ENCODE measurements at regions not wholly inside any gene's neighbourhood (a gene's known extent, or its start where the extent isn't known, plus 50 kb on each side); places are given as distances from the start of the nearest gene placed in this dataset.
A peak's percentile ranks its signal among the peaks of the same experiment; 100 is the strongest.

DNA sequence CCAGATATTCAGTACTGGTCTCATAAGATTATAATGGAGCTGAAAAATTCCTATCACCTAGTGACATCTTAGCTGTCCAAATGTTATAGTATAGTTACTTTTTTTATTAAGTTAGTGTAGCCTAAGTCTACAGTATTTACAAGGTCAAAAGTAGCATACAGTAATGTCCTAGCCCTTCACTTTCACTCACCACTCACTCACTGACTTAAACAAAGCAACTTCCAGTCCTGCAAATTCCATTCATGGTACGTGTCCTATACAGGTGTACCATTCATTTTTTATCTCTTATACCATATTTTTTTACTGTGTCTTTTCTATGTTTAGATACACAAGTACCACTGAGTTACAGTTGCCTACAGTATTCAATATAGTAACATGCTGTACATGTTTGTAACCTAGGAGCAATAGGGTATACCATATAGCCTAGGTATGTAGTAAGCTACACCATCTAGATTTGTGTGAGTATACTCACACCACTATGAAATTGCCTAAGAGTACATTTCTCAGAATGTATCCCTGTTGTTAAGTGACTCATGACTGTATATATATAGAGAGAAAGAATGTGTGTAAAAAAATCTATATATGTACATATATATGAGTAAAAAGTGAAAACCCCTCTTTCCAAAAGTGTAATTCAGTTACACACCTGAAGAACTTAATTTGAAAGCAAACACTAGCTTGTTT is 234.8 kb upstream of the WWC1 start:
- no peak for DNase-seq (ENCODE audit: low spot score)

- no peak for DNase-seq (ENCODE audit: low spot score)
These were observed 233.5 kb upstream of the WWC1 start for GRCh38 chr5:168057905-168058304.

DNA sequence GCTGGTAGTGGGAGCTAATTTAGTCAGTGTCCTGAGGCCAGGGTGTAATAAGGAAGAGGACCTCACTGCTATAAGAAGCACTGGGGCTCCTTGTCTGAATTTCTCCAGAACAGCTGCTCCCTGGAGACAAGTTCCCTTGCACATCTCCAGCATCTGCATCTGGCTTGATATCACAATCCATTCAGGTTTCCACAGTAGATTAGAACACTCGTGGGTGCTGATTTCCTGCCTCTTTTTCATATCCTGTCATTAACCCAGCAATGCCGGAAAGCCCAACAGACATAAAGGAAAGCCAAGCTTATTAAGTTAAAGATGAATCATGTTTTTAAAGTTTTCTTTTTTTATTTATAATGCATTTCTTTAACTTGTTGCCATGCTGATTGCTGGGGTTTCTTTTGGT is 232.3 kb upstream of the WWC1 start:
- DNase-seq (ENCODE audit: low spot score): no peak

DNA sequence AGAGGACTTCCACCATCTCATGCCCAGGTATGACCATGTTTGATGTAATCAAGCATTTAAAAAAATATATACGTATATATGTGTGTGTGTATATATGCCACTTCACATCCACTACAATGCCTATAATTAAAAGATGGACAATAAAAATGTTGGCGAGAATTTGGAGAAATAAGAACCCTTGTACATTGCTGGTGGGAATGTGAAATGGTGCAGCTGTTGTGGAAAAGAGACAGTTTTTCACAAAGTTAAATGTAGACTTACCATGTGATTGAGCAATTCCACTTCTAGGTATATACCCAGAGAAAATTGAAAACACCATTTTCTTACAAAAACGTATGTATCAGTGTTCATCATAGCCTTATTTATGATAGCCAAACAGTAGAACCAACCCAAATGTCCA is 229.2 kb upstream of the WWC1 start:
- DNase-seq (ENCODE audit: low spot score): no peak

DNA sequence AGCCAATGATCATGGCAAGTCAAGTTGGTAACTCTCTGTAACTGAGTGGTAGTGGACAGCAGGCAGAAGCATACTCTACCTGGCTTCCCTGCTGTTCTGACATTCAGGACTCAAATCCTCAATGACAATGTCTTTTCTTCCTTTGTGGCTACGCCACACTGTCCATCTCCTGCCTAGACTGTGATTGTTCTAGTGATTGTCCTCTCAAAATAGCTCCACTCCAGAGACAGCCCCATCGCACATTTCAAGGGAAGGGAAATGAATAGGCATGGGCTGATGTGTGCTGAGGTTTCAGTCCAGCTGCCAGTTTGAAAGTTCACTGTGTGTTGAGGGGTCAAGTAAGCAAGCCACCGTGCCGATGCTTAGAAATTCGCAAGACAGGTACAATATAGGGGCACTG is 227.0 kb upstream of the WWC1 start:
- DNase-seq (ENCODE audit: low spot score): no peak

DNA sequence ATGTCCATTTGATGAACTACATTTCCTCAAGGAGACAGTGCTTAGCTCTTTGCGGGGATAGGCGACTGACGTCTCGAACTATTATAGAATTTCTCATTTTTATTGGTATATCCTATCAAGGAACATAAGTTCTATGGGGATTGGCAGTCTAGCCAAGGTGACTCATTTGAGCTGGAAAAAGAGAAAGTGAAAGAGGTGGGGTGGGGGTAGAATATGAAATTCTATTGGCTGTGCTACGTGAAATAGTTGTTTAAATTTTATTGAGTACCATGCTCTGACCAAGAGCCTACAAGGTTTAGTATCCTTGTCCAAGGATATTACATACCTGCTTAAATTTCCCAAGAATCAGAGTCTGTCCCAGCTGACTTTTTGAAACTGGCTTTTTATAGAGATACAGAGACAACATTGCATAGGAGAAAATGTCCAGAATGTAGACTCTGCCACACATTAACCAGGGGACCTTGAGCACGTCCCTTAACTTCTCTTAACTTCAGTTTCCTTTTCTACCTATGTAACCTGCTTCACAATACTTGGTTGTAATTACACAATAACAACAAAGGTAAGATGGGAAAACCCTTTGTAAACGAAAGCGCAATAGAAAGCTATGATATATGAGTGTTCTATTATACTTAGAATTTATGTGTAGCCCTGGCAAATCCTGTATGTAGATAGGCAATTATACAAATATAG is 226.4 kb upstream of the WWC1 start:
- DNase-seq (ENCODE audit: low spot score): no peak

DNA sequence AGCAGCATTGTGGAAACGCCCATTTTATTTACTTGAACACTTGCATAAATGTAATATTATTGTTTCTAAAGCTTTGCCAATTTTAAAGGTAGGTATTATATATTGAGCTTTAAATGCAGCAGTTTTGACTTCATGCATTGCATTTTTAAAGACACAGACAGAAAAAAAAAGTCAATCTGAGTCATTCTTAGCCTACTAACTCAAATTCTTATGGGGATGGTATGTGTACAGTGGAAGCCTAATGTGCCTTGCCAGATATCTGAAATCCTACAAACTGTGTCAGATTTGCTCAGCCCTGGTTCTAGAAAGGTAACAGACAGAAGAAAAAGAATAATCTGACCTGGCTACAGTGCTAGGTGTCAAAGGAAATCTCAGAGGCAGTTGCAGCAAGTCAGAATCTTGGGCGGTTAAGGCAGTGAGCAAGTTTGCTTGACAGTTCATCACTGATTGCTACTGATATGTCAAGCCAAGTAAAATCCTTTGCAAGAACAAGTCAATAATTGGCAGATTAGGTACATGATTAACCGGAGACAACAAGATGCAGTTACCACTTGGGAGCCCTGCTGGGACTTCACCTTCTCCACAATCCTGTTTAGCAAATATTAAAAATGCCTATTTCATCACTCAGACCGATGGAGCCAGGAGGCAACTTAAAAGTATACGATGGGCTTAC is 224.8 kb upstream of the WWC1 start:
- no peak for DNase-seq (ENCODE audit: low spot score)

DNA sequence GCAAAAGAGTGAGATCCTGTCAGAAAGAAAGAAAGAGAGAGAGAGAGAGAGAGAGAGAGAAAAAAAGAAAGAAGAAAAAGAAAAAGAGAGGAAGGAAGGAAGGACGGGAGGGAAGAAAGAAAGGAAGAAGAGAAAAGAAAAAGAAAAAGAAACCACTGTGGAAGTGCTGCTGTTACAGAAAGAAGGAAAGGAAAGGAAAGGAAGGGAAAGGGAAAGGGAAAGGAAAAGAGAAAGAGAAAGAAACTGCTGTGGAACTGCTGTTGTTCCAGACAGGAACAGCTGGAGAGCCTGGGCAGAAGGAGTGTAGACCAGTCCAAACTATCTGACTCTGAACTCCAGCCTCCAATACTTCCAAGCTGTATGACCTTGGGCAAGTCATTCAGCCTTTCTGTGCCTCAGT is 220.7 kb upstream of the WWC1 start:
- no peak for DNase-seq (ENCODE audit: low spot score)

DNA sequence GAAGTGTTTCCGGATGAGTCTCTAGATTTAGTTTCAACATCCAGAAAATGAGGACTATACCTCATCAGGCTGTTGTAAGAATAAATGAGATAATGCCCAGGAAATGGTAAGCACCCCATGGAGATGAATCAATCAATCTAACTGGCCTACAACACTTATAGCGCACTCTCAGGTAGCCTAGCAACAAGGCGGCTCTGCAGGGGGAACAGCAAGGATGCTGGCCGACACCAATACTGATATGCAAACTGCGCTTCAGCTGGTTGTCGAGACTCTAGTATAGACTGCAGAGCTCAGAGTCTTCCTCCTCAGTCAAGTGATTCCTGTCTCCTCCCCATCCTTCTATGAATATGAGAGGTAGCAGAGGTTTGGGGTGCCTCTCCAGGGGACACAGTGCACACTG is 218.8 kb upstream of the WWC1 start:
- no peak for DNase-seq (ENCODE audit: low spot score)

GRCh38 chr5:168073311-168073710 is 218.1 kb upstream of the WWC1 start:
- DNase-seq (ENCODE audit: low spot score): no peak

GRCh38 chr5:168073991-168074800 is 217.2 kb upstream of the WWC1 start:
- DNase-seq (ENCODE audit: low spot score): no peak

DNA sequence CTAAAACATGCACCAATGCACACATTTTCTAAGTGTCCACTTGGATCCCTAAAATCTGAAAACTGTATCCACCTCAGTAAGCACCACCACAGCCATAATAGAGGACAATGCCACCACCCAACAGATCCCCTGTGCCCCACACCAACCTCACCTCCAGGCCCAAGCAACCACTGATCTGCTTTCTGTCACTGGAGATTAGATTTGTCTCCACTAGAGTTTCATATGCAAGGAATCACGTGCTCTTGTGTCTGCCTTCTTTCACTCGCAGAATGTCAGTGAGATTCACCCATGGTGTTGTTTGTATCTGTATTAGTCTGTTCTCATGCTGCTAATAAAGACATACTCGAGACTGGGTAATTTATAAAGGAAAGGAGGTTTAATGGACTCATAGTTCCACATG is 216.1 kb upstream of the WWC1 start:
- DNase-seq (ENCODE audit: low spot score): no peak

- peak; percentile 22 for DNase-seq (ENCODE audit: low spot score)
These were observed 214.9 kb upstream of the WWC1 start for GRCh38 chr5:168076561-168076991.

DNA sequence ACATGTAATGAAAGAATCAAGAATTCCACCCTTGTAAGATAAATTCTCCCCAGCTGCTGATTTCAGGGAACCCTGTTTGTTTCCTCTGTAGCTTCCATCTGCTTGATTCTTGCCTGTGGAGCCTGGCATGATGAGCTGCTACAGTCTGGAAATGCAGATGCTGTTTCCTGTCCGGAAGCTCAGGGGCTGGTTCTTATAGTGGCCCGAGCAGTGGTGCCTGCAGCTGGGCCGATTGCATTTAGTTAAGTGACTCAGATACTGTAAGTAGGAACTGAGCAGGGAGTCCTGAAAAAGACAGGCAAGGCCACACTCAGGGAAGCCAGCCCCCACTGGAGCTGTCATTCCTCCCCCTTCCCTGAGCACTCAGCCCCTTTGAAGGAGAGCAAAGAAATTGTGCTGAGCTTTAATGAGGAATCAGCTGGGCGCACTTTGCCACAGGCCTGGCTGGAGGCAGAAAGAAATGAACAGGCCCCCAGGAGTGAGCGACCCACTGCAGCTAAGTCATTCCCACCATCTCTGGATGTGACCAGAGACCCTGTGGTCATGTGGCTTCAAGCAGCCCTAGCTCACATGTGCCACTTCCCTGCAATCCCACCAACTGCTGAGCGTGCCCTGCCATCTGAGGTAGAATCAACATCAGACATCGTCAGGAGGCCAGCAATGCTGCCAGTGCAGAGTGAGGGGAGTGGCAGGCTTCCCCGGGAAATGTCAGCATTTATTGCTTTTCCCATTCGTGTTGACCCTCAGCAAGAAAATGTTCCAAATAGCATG is 206.0 kb upstream of the WWC1 start:
- DNase-seq (ENCODE audit: low spot score): no peak

- DNase-seq (ENCODE audit: low spot score): peak; percentile 84
These were observed 205.3 kb upstream of the WWC1 start for GRCh38 chr5:168086104-168086610.

- DNase-seq (ENCODE audit: low spot score): no peak
These were observed 204.7 kb upstream of the WWC1 start for GRCh38 chr5:168086746-168087145.

GRCh38 chr5:168088410-168089173 is 202.9 kb upstream of the WWC1 start:
- DNase-seq (ENCODE audit: low spot score): no peak

- no peak for DNase-seq (ENCODE audit: low spot score)
These were observed 202.1 kb upstream of the WWC1 start for GRCh38 chr5:168089201-168089887.

DNA sequence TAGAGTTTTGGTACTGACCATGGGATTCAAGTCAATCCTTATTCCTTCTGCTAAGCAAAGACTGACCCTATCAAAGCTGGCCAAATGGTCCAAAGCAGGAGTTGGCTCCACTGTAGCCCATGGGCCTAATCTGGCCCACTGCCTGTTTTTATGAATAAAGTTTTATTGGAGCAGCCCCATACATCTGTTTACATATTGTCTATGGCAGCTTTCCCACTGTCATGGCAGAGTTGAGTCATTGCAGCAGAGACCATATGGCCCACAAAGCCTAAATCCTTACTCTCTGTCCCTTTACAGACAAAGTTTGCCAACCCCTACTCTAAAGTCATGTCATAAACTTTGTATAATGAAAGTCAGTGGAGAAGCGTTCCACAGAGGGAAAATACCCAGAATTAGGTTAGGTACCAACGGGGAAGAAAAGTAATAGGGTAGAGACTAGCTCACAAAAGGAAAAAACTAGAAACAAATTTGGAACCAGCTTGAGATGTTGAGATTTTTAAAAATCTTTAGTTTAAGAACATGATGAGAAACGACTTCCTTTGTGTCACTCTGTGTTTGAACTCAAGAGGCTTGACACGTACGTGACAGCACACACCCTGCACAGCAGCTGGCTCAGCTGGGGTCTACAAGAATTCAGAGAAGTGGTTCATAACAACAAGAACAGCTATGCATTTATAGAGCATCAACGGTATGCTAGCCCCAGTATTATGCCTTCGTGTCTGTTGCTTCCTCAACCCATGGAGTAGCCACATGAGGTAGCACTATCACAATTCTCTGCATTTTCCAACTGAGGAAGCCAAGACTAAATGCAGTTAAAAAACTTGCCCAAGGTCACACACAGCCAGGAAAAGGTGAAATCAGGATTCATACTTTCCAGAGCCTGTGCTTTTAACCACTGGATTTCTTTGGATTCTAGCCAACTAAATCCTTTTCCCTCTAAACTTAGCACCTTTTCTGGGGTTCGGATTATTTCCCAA is 198.9 kb upstream of the WWC1 start:
- no peak for DNase-seq (ENCODE audit: low spot score)

Data from SW480 (cell line).